ENCODE measurements at regions not wholly inside any gene's neighbourhood (a gene's known extent, or its start where the extent isn't known, plus 50 kb on each side); places are given as distances from the start of the nearest gene placed in this dataset.

DNA sequence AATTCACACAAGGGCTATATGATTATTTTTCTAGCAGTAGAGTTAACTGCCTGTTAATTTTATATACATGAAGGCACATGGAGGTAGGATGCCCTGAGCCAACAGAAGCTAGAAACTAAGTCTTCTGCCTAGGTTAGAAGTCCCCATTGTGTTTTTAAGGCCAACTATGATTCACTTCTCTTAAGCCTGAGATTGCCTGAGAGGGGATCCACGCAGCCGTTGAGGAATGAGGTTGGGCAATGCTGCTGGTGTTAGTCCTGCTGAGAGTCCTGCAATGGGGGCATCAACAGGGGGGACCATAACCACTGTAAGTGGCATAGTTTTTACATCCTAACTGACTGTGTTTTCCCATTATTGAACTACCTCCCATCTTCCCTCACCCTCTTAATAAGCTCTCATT, 60.1 kb upstream of the PFN2 start:
- Histone ChIP-seq H3K9me2 (replicated peaks; ENCODE audit: insufficient read depth, low read length) (no peaks in the 10 kb centered on the region), H3K4me3 (ENCODE audit: low read length) (no peak overlapping the region), H3K9me3 (replicated peaks; ENCODE audit: insufficient read depth, low read length) (no peaks in the 10 kb centered on the region), H3F3A (ENCODE audit: insufficient read depth, low read length) (no peaks in the 10 kb centered on the region), H3K27ac (ENCODE audit: low read length) (no peak overlapping the region), H3K27me3 (replicated peaks; ENCODE audit: insufficient read depth, low read length) (no peaks in the 10 kb centered on the region), H3K36me3 (replicated peaks; ENCODE audit: insufficient read depth, low read length) (no peaks in the 10 kb centered on the region), H3K9ac (ENCODE audit: low read length) (no peak overlapping the region), H4K20me1 (ENCODE audit: insufficient read depth, low read length) (no peaks in the 10 kb centered on the region), H3K4me1 (ENCODE audit: low read length) (no peaks in the 10 kb centered on the region), H3K4me2 (ENCODE audit: low read depth, low read length) (no peak overlapping the region), H3K79me2 (ENCODE audit: low read length) (no peaks in the 10 kb centered on the region), H2AFZ (ENCODE audit: low read length) (no peak overlapping the region)
- DNase-seq = no peak
- TF ChIP-seq, protein P1, sequence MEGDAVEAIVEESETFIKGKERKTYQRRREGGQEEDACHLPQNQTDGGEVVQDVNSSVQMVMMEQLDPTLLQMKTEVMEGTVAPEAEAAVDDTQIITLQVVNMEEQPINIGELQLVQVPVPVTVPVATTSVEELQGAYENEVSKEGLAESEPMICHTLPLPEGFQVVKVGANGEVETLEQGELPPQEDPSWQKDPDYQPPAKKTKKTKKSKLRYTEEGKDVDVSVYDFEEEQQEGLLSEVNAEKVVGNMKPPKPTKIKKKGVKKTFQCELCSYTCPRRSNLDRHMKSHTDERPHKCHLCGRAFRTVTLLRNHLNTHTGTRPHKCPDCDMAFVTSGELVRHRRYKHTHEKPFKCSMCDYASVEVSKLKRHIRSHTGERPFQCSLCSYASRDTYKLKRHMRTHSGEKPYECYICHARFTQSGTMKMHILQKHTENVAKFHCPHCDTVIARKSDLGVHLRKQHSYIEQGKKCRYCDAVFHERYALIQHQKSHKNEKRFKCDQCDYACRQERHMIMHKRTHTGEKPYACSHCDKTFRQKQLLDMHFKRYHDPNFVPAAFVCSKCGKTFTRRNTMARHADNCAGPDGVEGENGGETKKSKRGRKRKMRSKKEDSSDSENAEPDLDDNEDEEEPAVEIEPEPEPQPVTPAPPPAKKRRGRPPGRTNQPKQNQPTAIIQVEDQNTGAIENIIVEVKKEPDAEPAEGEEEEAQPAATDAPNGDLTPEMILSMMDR (IDR thresholded peaks at IDR 0.05; ENCODE audit: low read length) = no peak
- no peak for TF ChIP-seq EZH2 (optimal IDR thresholded peaks at IDR 0.05; ENCODE audit: low read depth, low read length)
- no peak for TF ChIP-seq EZH2phosphoT487 (IDR thresholded peaks at IDR 0.05; ENCODE audit: low read length)

DNA sequence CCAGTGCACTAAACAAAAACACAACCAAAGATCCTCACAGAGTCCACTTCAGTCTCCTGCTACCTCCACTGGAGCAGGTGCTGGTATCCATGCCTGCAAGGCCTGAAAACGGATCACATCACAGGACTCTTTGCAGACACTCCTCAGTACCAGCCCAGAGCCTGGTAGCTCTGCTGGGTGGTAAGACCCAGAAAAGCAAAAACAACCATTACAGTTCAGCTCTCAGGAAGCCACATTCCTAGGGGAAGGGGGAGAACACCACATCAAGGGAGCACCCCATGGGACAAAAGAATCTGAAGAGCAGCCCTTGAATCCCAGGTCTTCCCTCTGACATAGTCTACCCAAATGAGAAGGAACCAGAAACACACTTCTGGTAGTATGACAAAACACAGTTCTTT, 52.5 kb upstream of the PFN2 start:
- no peak overlapping the region for H2AFZ ChIP-seq (ENCODE audit: low read length)
- H4K20me1 ChIP-seq (ENCODE audit: insufficient read depth, low read length) = no peaks in the 10 kb centered on the region

DNA sequence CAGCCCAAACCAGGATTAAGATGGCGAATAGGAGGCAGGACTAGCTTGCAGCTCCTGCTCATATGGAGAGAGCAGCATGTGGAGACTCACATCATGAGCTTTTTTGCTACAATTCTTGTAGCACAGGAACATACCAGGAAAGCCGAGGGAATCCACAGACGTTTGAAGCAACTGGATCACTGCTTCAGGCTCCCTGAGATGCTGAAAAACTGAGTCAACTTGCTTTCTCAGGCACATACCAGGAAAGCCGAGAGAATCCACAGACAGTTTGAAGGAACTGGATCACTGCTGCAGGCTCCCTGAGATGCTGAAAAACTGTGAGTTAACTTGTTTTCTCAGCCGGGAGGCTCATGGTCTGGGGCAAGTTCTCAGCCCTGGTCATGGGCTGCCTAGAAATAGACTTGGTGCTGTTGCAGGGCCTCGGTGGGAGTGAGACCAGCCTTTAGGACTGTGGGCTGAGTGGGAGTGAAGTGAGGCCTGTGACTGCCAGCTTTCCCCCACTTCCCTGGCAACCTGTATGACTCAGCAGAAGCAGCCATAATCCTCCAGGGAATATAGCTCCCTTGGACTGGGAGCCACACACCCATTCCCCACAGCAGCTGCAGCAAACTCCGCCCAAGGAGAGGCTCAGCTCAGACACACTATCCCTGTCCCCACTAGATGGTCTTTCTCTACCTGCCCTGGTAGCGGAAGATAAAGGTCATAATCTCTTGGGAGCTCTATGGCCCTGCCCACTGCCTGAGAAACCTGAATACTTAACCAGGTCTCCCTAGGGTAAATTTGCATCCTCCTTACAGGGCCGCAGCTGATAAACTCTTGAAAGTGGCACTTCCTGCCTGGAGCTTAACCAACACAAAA, 51.9 kb upstream of the PFN2 start:
- H4K20me1 ChIP-seq (ENCODE audit: insufficient read depth, low read length) = no peaks in the 10 kb centered on the region
- no peak overlapping the region for H3K27ac ChIP-seq (ENCODE audit: low read length)
- H3K4me3 ChIP-seq (ENCODE audit: low read length) = no peak overlapping the region
- no peaks in the 10 kb centered on the region for H3K36me3 ChIP-seq (replicated peaks; ENCODE audit: insufficient read depth, low read length)
- TF ChIP-seq EZH2 (optimal IDR thresholded peaks at IDR 0.05; ENCODE audit: low read depth, low read length) (no peak), EZH2phosphoT487 (IDR thresholded peaks at IDR 0.05; ENCODE audit: low read length) (no peak)
- TF ChIP-seq, protein P1 (IDR thresholded peaks at IDR 0.05; ENCODE audit: low read length) = no peak
- no peak overlapping the region for H3K9ac ChIP-seq (ENCODE audit: low read length)
- H3K4me2 ChIP-seq (ENCODE audit: low read depth, low read length) = no peak overlapping the region
- H3K9me3 ChIP-seq (replicated peaks; ENCODE audit: insufficient read depth, low read length) = no peaks in the 10 kb centered on the region
- H2AFZ ChIP-seq (ENCODE audit: low read length) = no peak overlapping the region
- H3F3A ChIP-seq (ENCODE audit: insufficient read depth, low read length) = no peaks in the 10 kb centered on the region
- no peaks in the 10 kb centered on the region for H3K4me1 ChIP-seq (ENCODE audit: low read length)
- no peaks in the 10 kb centered on the region for H3K9me2 ChIP-seq (replicated peaks; ENCODE audit: insufficient read depth, low read length)
- no peaks in the 10 kb centered on the region for H3K27me3 ChIP-seq (replicated peaks; ENCODE audit: insufficient read depth, low read length)
- H3K79me2 ChIP-seq (ENCODE audit: low read length) = no peaks in the 10 kb centered on the region
- DNase-seq = peak; percentile 11

More for the DNA sequence above, 52.5 kb upstream of the PFN2 start:
- Histone ChIP-seq H3K4me2 (ENCODE audit: low read depth, low read length) (no peak overlapping the region), H3F3A (ENCODE audit: insufficient read depth, low read length) (no peaks in the 10 kb centered on the region), H3K4me3 (ENCODE audit: low read length) (no peak overlapping the region), H3K9me3 (replicated peaks; ENCODE audit: insufficient read depth, low read length) (no peaks in the 10 kb centered on the region), H3K9ac (ENCODE audit: low read length) (no peak overlapping the region), H3K27me3 (replicated peaks; ENCODE audit: insufficient read depth, low read length) (no peaks in the 10 kb centered on the region), H3K4me1 (ENCODE audit: low read length) (no peaks in the 10 kb centered on the region), H3K9me2 (replicated peaks; ENCODE audit: insufficient read depth, low read length) (no peaks in the 10 kb centered on the region), H3K79me2 (ENCODE audit: low read length) (no peaks in the 10 kb centered on the region), H3K36me3 (replicated peaks; ENCODE audit: insufficient read depth, low read length) (no peaks in the 10 kb centered on the region), H3K27ac (ENCODE audit: low read length) (no peak overlapping the region)
- no peak for DNase-seq
- no peak for TF ChIP-seq EZH2phosphoT487 (IDR thresholded peaks at IDR 0.05; ENCODE audit: low read length)
- TF ChIP-seq, protein P1 (IDR thresholded peaks at IDR 0.05; ENCODE audit: low read length) = no peak
- no peak for TF ChIP-seq EZH2 (optimal IDR thresholded peaks at IDR 0.05; ENCODE audit: low read depth, low read length)
